Fibroblast of peridontal ligament (primary cell): ENCODE measurements at regions not wholly inside any gene's neighbourhood (a gene's known extent, or its start where the extent isn't known, plus 50 kb on each side); places are given as distances from the start of the nearest gene placed in this dataset.
"Not testable (repeated sequence)": the region's sequence is repeated elsewhere in the genome, so short reads cannot be mapped to it uniquely, and the experiment has no call there.

Experiments used
- DNase-seq: peaks from one replicate; pipeline ENCODE4 v3.0.0-alpha.2; 2010; ENCODE audit errors: extremely low read depth

- peak; percentile 71 for DNase-seq
Measured at GRCh38 chr19:28737021-28737895, 475.7 kb downstream of the UQCRFS1 start.

- no peak for DNase-seq
Measured at GRCh38 chr19:28736528-28736927, 476.4 kb downstream of the UQCRFS1 start.

GRCh38 chr19:28731577-28731976 lies 481.4 kb downstream of the UQCRFS1 start:
- no peak for DNase-seq

- DNase-seq: no peak
Measured at GRCh38 chr19:28730791-28731512, 482.0 kb downstream of the UQCRFS1 start.

- peak; percentile 10 for DNase-seq
Measured at GRCh38 chr19:28727480-28728159, 485.3 kb downstream of the UQCRFS1 start.

- no peak for DNase-seq
Measured at GRCh38 chr19:28726533-28727479, 486.1 kb downstream of the UQCRFS1 start.

GRCh38 chr19:28718909-28719308 lies 494.0 kb downstream of the UQCRFS1 start:
- DNase-seq: no peak

- no peak for DNase-seq
Measured at GRCh38 chr19:28715157-28715556, 497.8 kb downstream of the UQCRFS1 start.

- no peak for DNase-seq
Measured at GRCh38 chr19:28711411-28711810, 501.5 kb downstream of the UQCRFS1 start.

GRCh38 chr19:28710278-28710677 lies 502.7 kb downstream of the UQCRFS1 start:
- peak; percentile 81 for DNase-seq

- DNase-seq: no peak
Measured at GRCh38 chr19:28706693-28707092, 506.3 kb downstream of the UQCRFS1 start.

- peak; percentile 74 for DNase-seq
Measured at GRCh38 chr19:28705008-28705407, 507.9 kb downstream of the UQCRFS1 start.

GRCh38 chr19:28703400-28703956 lies 509.5 kb downstream of the UQCRFS1 start:
- no peak for DNase-seq

- peak; percentile 28 for DNase-seq
Measured at GRCh38 chr19:28701491-28701890, 511.5 kb downstream of the UQCRFS1 start.

GRCh38 chr19:28700176-28700575 lies 512.8 kb downstream of the UQCRFS1 start:
- peak; percentile 7 for DNase-seq

GRCh38 chr19:28697308-28697707 lies 515.6 kb downstream of the UQCRFS1 start:
- no peak for DNase-seq

- DNase-seq: no peak
Measured at GRCh38 chr19:28694812-28695211, 518.1 kb downstream of the UQCRFS1 start.

- DNase-seq: peak; percentile 16
Measured at GRCh38 chr19:28691683-28692082, 521.3 kb downstream of the UQCRFS1 start.

- DNase-seq: not testable (repeated sequence)
Measured at GRCh38 chr19:28689464-28689863, 523.5 kb downstream of the UQCRFS1 start.

GRCh38 chr19:28687296-28687695 lies 525.7 kb downstream of the UQCRFS1 start:
- DNase-seq: no peak

- no peak for DNase-seq
Measured at GRCh38 chr19:28686756-28687155, 526.2 kb downstream of the UQCRFS1 start.
